Endodermal cell (in vitro differentiated cells): ENCODE measurements at regions not wholly inside any gene's neighbourhood (a gene's known extent, or its start where the extent isn't known, plus 50 kb on each side); places are given as distances from the start of the nearest gene placed in this dataset.

Source experiments
- DNase-seq: peaks from one replicate; pipeline ENCODE4 v3.0.0-alpha.2; 2017
- H3K27ac ChIP-seq: 2 replicates; pipeline ENCODE4 v1.5.1; 2013; ENCODE audit warnings: mild to moderate bottlenecking, low read depth, low read length, moderate library complexity
- H3K27me3 ChIP-seq: 2 replicates; pipeline ENCODE4 v1.6.1; 2013; ENCODE audit warnings: mild to moderate bottlenecking, low read length, moderate library complexity; ENCODE audit not compliant: insufficient read depth, control insufficient read depth, poor library complexity, severe bottlenecking
- H3K36me3 ChIP-seq: 2 replicates; pipeline ENCODE4 v1.7.0; 2013; ENCODE audit warnings: mild to moderate bottlenecking, low read length, moderate library complexity; ENCODE audit not compliant: control insufficient read depth, insufficient read depth
- H3K4me1 ChIP-seq: one replicate; pipeline ENCODE4 v1.7.0; 2013; ENCODE audit warnings: low read length; ENCODE audit not compliant: control insufficient read depth, insufficient read depth
- H3K4me3 ChIP-seq: 2 replicates; pipeline ENCODE4 v1.5.1; 2013; ENCODE audit warnings: mild to moderate bottlenecking, low read length, moderate library complexity
- H3K9ac ChIP-seq: 2 replicates; pipeline ENCODE4 v1.6.1; 2013; ENCODE audit warnings: mild to moderate bottlenecking, low read length, moderate library complexity; ENCODE audit not compliant: poor library complexity, severe bottlenecking; ENCODE audit errors: extremely low read depth
- H3K9me3 ChIP-seq: 2 replicates; pipeline ENCODE4 v1.6.1; 2013; ENCODE audit warnings: mild to moderate bottlenecking, low read length, moderate library complexity; ENCODE audit not compliant: control insufficient read depth
- H3K27ac Mint-ChIP-seq: 2 replicates; pipeline ENCODE4 v1.8.0; 2020; ENCODE audit warnings: mixed read lengths
- H3K27me3 Mint-ChIP-seq: 2 replicates; pipeline ENCODE4 v1.8.0; 2021; ENCODE audit warnings: mild to moderate bottlenecking, mixed read lengths; ENCODE audit not compliant: insufficient read depth
- H3K36me3 Mint-ChIP-seq: 2 replicates; pipeline ENCODE4 v1.8.0; 2020; ENCODE audit warnings: low read depth, mixed read lengths
- H3K4me1 Mint-ChIP-seq: 2 replicates; pipeline ENCODE4 v1.8.0; 2020; ENCODE audit warnings: mixed read lengths
- H3K4me3 Mint-ChIP-seq: 2 replicates; pipeline ENCODE4 v1.8.0; 2020; ENCODE audit warnings: mild to moderate bottlenecking, moderate library complexity, mixed read lengths
- H3K9me3 Mint-ChIP-seq: 2 replicates; pipeline ENCODE4 v1.8.0; 2020; ENCODE audit warnings: mild to moderate bottlenecking, mixed read lengths
- CTCF ChIP-seq: fragments of 200-600 bp; sonication (generic); conservative IDR thresholded peaks from 2 replicates; pipeline ENCODE4 v1.5.0; 2021; ENCODE audit warnings: antibody characterized with exemption, mild to moderate bottlenecking
- WGBS, 2 experiments: methylation state at CpG; one replicate each; pipeline versions ENCODE4 v1.1.5 to v1.1.7; 2013; ENCODE audit warnings: missing lambda C conversion rate in 2 of 2, mixed read lengths in 1 of 2; ENCODE audit not compliant: insufficient coverage in 1 of 2, insufficient read length in 1 of 2; 5-methylcytosine and 5-hydroxymethylcytosine counted together

GRCh38 chr11:87819151-87819550 lies 356.1 kb downstream of the RAB38 start:
- H3K27me3 Mint-ChIP-seq = no peaks in the 10 kb centered on the region
- no peak for DNase-seq
- H3K27ac ChIP-seq = no peak overlapping the region
- no peak overlapping the region for H3K27ac Mint-ChIP-seq
- no peaks in the 10 kb centered on the region for H3K4me1 Mint-ChIP-seq
- no peaks in the 10 kb centered on the region for H3K9me3 Mint-ChIP-seq
- no peak overlapping the region for H3K4me3 Mint-ChIP-seq
- H3K36me3 Mint-ChIP-seq = no peaks in the 10 kb centered on the region
- H3K9ac ChIP-seq = no peak overlapping the region
- H3K36me3 ChIP-seq = no peaks in the 10 kb centered on the region
- no peaks in the 10 kb centered on the region for H3K27me3 ChIP-seq
- H3K4me1 ChIP-seq = no peaks in the 10 kb centered on the region
- no peak overlapping the region for H3K4me3 ChIP-seq
- no peak for TF ChIP-seq CTCF
- WGBS, 2 experiments = 73 to 90% methylated on average over 1 of the region's 1 CpG
- no peaks in the 10 kb centered on the region for H3K9me3 ChIP-seq

DNA sequence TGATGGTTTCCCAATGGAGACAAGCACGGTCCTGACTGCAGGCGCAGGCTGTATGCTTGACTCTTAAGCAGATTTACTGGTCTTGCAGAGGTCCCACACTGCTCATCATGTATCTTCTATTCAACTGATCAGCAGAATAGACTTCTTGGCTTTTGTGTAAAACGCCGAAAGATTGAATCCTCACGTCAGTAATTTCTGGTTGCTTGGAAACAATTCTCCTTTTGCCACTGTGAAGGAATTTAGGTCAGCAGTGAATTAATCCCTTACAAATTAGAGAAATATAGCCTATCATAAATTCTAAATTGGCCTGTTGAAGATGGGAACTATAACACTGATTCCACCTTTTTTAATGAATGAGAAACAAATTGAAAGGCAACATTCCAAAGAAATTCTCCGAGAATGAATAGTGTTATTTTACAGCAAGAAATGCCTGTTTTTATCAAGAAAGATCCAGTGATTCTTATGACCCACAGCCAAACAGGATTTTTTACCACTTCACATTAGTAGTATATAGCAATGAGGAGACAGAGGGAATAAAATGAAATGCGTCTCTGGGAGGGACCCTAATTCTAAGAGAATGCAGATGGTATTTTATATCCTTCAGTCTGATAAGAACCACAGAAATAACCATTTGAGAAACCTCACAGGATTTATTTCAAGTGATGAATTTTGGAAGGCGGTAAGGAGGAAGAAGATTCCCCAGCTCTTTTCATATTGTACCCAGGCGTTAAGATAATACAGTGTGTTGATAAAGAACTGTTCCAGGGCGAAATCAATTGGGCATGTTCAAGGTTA lies 362.5 kb downstream of the RAB38 start:
- TF ChIP-seq CTCF = no peak
- H3K36me3 ChIP-seq = no peaks in the 10 kb centered on the region
- no peaks in the 10 kb centered on the region for H3K27me3 Mint-ChIP-seq
- DNase-seq = no peak
- no peak overlapping the region for H3K27ac ChIP-seq
- no peak overlapping the region for H3K9ac ChIP-seq
- H3K27ac Mint-ChIP-seq = no peak overlapping the region
- H3K4me1 ChIP-seq = no peaks in the 10 kb centered on the region
- H3K27me3 ChIP-seq = no peaks in the 10 kb centered on the region
- H3K4me3 ChIP-seq = no peak overlapping the region
- H3K4me3 Mint-ChIP-seq = no peak overlapping the region
- no peaks in the 10 kb centered on the region for H3K36me3 Mint-ChIP-seq
- no peaks in the 10 kb centered on the region for H3K9me3 ChIP-seq
- WGBS, 2 experiments = 83 to 85% methylated on average over 9 to 10 of the region's 10 CpGs
- no peaks in the 10 kb centered on the region for H3K4me1 Mint-ChIP-seq
- no peaks in the 10 kb centered on the region for H3K9me3 Mint-ChIP-seq

- H3K9me3 Mint-ChIP-seq = peaks cover 2% of the 10 kb centered on the region
- no peak overlapping the region for H3K4me3 Mint-ChIP-seq
- no peak overlapping the region for H3K27ac ChIP-seq
- DNase-seq = no peak
- H3K27ac Mint-ChIP-seq = no peak overlapping the region
- no peaks in the 10 kb centered on the region for H3K36me3 ChIP-seq
- WGBS, 2 experiments = 91 to 97% methylated on average over 4 of the region's 4 CpGs
- H3K27me3 Mint-ChIP-seq = no peaks in the 10 kb centered on the region
- peaks cover 2% of the 10 kb centered on the region for H3K36me3 Mint-ChIP-seq
- H3K4me3 ChIP-seq = no peak overlapping the region
- H3K9me3 ChIP-seq = no peaks in the 10 kb centered on the region
- H3K27me3 ChIP-seq = no peaks in the 10 kb centered on the region
- TF ChIP-seq CTCF = no peak
- no peaks in the 10 kb centered on the region for H3K4me1 Mint-ChIP-seq
- H3K9ac ChIP-seq = no peak overlapping the region
- H3K4me1 ChIP-seq = no peaks in the 10 kb centered on the region
Measured at GRCh38 chr11:87810486-87810885, 364.8 kb downstream of the RAB38 start.
